IMR-90 (cell line): ENCODE measurements at regions not wholly inside any gene's neighbourhood (a gene's known extent, or its start where the extent isn't known, plus 50 kb on each side); places are given as distances from the start of the nearest gene placed in this dataset.

Source experiments
- ATAC-seq: fragments of 200-7000 bp; cut with Tn5 transposase; 2 replicates; pipeline ENCODE4 v1.9.1; 2020; ENCODE audit warnings: low read depth, mild to moderate bottlenecking, moderate library complexity
- BruUV-seq: library from RNA; stranded (reverse); fragments of 400-500 nt; replicated peaks from 2 replicates; lab custom pipeline; 2021; lab: Mats Ljungman, UMichigan
- CTCF ChIA-PET: fragments of 300-600 bp; formaldehyde crosslinking; extraction: SDS; loops from one replicate; lab custom pipeline; 2021; ENCODE audit warnings: antibody characterized with exemption; lab: Yijun Ruan, JAX
- POLR2A ChIA-PET: fragments of 300-600 bp; sonication (Branson Sonifier 250); formaldehyde crosslinking; loops from one replicate; lab custom pipeline; 2022; ENCODE audit warnings: antibody characterized with exemption; ENCODE audit not compliant: unreplicated experiment; lab: Charles Lee
- DNase-seq: peaks from one replicate; pipeline ENCODE4 v3.0.0; 2013
- H2AFZ ChIP-seq: replicated peaks from 2 replicates; pipeline ENCODE3; 2013; ENCODE audit warnings: low read length, mild to moderate bottlenecking; ENCODE audit not compliant: poor library complexity
- H2AK5ac ChIP-seq: 2 replicates; pipeline ENCODE4 v1.6.1; 2013; ENCODE audit warnings: low read depth, low read length, inconsistent platforms
- H2AK9ac ChIP-seq: replicated peaks from 2 replicates; pipeline ENCODE3; 2013; ENCODE audit warnings: mild to moderate bottlenecking, low read depth, low read length, moderate library complexity; ENCODE audit not compliant: poor library complexity
- H2BK120ac ChIP-seq: 2 replicates; pipeline ENCODE4 v1.6.1; 2013; ENCODE audit warnings: low read depth, low read length, inconsistent platforms
- H2BK15ac ChIP-seq: 3 replicates; pipeline ENCODE4 v1.6.1; 2013; ENCODE audit warnings: low read depth, low read length, inconsistent platforms
- H2BK20ac ChIP-seq: 2 replicates; pipeline ENCODE4 v1.6.1; 2013; ENCODE audit warnings: low read depth, mild to moderate bottlenecking, inconsistent platforms, low read length, moderate library complexity
- H2BK5ac ChIP-seq: 2 replicates; pipeline ENCODE4 v1.6.1; 2013; ENCODE audit warnings: mild to moderate bottlenecking, low read depth, low read length, inconsistent platforms; ENCODE audit not compliant: poor library complexity, severe bottlenecking
- H3K14ac ChIP-seq: replicated peaks from 2 replicates; pipeline ENCODE4 v1.6.1; 2013; ENCODE audit warnings: low read depth, low read length, inconsistent platforms
- H3K18ac ChIP-seq: 2 replicates; pipeline ENCODE4 v1.6.1; 2013; ENCODE audit warnings: low read depth, low read length, control low read depth
- H3K23ac ChIP-seq: 2 replicates; pipeline ENCODE4 v1.6.1; 2013; ENCODE audit warnings: low read depth, low read length, inconsistent platforms
- H3K27ac ChIP-seq: 2 replicates; pipeline ENCODE4 v1.5.1; 2013; ENCODE audit warnings: mild to moderate bottlenecking, control low read depth, low read length; ENCODE audit not compliant: insufficient read depth
- H3K27me3 ChIP-seq: 2 replicates; pipeline ENCODE4 v1.6.1; 2013; ENCODE audit warnings: low read length; ENCODE audit not compliant: control insufficient read depth, insufficient read depth
- H3K36me3 ChIP-seq: 2 replicates; pipeline ENCODE4 v1.6.1; 2013; ENCODE audit warnings: low read length, mixed read lengths; ENCODE audit not compliant: control insufficient read depth, insufficient read depth
- H3K4ac ChIP-seq: 2 replicates; pipeline ENCODE4 v1.6.1; 2013; ENCODE audit warnings: low read depth, low read length, inconsistent platforms
- H3K4me1 ChIP-seq: 2 replicates; pipeline ENCODE4 v1.6.1; 2013; ENCODE audit warnings: low read length, mixed read lengths; ENCODE audit not compliant: control insufficient read depth, insufficient read depth
- H3K4me2 ChIP-seq: 2 replicates; pipeline ENCODE4 v1.6.1; 2013; ENCODE audit warnings: low read depth, mild to moderate bottlenecking, control low read depth, low read length, moderate library complexity
- H3K4me3 ChIP-seq: 2 replicates; pipeline ENCODE4 v1.5.1; 2013; ENCODE audit warnings: low read depth, mild to moderate bottlenecking, control low read depth, low read length, moderate library complexity; ENCODE audit not compliant: insufficient read depth
- H3K56ac ChIP-seq: 2 replicates; pipeline ENCODE4 v1.6.1; 2013; ENCODE audit warnings: low read length, inconsistent platforms; ENCODE audit not compliant: insufficient read depth; ENCODE audit errors: extremely low read depth
- H3K79me1 ChIP-seq, 2 experiments: 2 replicates each; pipeline ENCODE4 v1.6.1; 2013; ENCODE audit warnings: low read length in 2 of 2, inconsistent platforms in 1 of 2, low read depth in 1 of 2
- H3K9ac ChIP-seq: 2 replicates; pipeline ENCODE4 v1.6.1; 2013; ENCODE audit warnings: low read depth, low read length, control low read depth
- H3K9me1 ChIP-seq: 2 replicates; pipeline ENCODE4 v1.6.1; 2013; ENCODE audit warnings: low read length, inconsistent platforms; ENCODE audit not compliant: insufficient read depth
- H3K9me3 ChIP-seq: 2 replicates; pipeline ENCODE4 v1.6.1; 2013; ENCODE audit warnings: low read length; ENCODE audit not compliant: control insufficient read depth, insufficient read depth
- H4K20me1 ChIP-seq: 2 replicates; pipeline ENCODE4 v1.6.1; 2013; ENCODE audit warnings: low read length, inconsistent platforms; ENCODE audit not compliant: insufficient read depth
- H4K5ac ChIP-seq: 2 replicates; pipeline ENCODE4 v1.6.1; 2013; ENCODE audit warnings: mild to moderate bottlenecking, low read depth, low read length, control low read depth
- H4K8ac ChIP-seq, 2 experiments: 2 replicates each; pipeline ENCODE4 v1.6.1; 2013; ENCODE audit warnings: low read depth in 2 of 2, low read length in 2 of 2, control low read depth in 1 of 2, inconsistent platforms in 1 of 2
- H4K91ac ChIP-seq: 2 replicates; pipeline ENCODE4 v1.6.1; 2013; ENCODE audit warnings: low read depth, low read length, inconsistent platforms; ENCODE audit not compliant: insufficient read depth
- BHLHE40 ChIP-seq: fragments of 150-350 bp; IDR thresholded peaks from 2 replicates; pipeline ENCODE4 v1.6.1; 2016; ENCODE audit warnings: mild to moderate bottlenecking, low read depth, low read length
- CEBPB ChIP-seq: IDR thresholded peaks from 2 replicates; pipeline ENCODE4 v1.6.1; 2012; ENCODE audit warnings: low read depth, low read length, improper control_type of control experiment
- CHD1 ChIP-seq: IDR thresholded peaks from 2 replicates; pipeline ENCODE4 v1.6.1; 2012; ENCODE audit warnings: low read depth, low read length, improper control_type of control experiment
- CTCF ChIP-seq: conservative IDR thresholded peaks from 2 replicates; pipeline ENCODE4 v1.5.1; 2012; ENCODE audit warnings: mild to moderate bottlenecking, low read depth, low read length, improper control_type of control experiment
- FOS ChIP-seq: fragments of 150-350 bp; IDR thresholded peaks from 2 replicates; pipeline ENCODE4 v1.6.1; 2016; ENCODE audit warnings: low read depth, low read length
- MAFK ChIP-seq: IDR thresholded peaks from 2 replicates; pipeline ENCODE4 v1.6.1; 2012; ENCODE audit warnings: low read depth, low read length, improper control_type of control experiment
- MAZ ChIP-seq: IDR thresholded peaks from 2 replicates; pipeline ENCODE4 v1.6.1; 2012; ENCODE audit warnings: low read depth, mild to moderate bottlenecking, low read length, improper control_type of control experiment, moderate library complexity, borderline replicate concordance
- MXI1 ChIP-seq: IDR thresholded peaks from 2 replicates; pipeline ENCODE4 v1.6.1; 2012; ENCODE audit warnings: low read depth, mild to moderate bottlenecking, low read length, moderate library complexity, borderline replicate concordance
- NFE2L2 ChIP-seq: fragments of 150-350 bp; IDR thresholded peaks from 2 replicates; pipeline ENCODE4 v1.6.1; 2016; ENCODE audit warnings: low read depth, mild to moderate bottlenecking, low read length
- POLR2A ChIP-seq: IDR thresholded peaks from 2 replicates; pipeline ENCODE4 v1.6.1; 2012; ENCODE audit warnings: mild to moderate bottlenecking, low read depth, low read length
- RAD21 ChIP-seq: IDR thresholded peaks from 2 replicates; pipeline ENCODE4 v1.6.1; 2012; ENCODE audit warnings: low read length, improper control_type of control experiment
- RCOR1 ChIP-seq: IDR thresholded peaks from 2 replicates; pipeline ENCODE4 v1.6.1; 2012; ENCODE audit warnings: mild to moderate bottlenecking, low read length, improper control_type of control experiment; ENCODE audit not compliant: insufficient replicate concordance
- RFX5 ChIP-seq: IDR thresholded peaks from 2 replicates; pipeline ENCODE4 v1.8.0; 2012; ENCODE audit warnings: low read depth, mild to moderate bottlenecking, low read length, moderate library complexity
- SMC3 ChIP-seq: fragments of 150-350 bp; IDR thresholded peaks from 2 replicates; pipeline ENCODE4 v1.6.1; 2016; ENCODE audit warnings: low read depth, mild to moderate bottlenecking, antibody characterized with exemption, low read length, moderate library complexity
- USF2 ChIP-seq: fragments of 150-350 bp; IDR thresholded peaks from 2 replicates; pipeline ENCODE4 v1.6.1; 2017; ENCODE audit warnings: mild to moderate bottlenecking, antibody characterized with exemption, low read length, low read depth
- WGBS, 2 experiments: methylation state at CpG; one replicate each; pipeline versions ENCODE4 v1.1.5 to v1.1.7; 2013; ENCODE audit warnings: missing lambda C conversion rate in 2 of 2; ENCODE audit not compliant: insufficient read length in 1 of 2; ENCODE audit errors: extremely low coverage in 2 of 2; 5-methylcytosine and 5-hydroxymethylcytosine counted together
- dilution Hi-C: fragments of 300-500 bp; cut with HindIII; formaldehyde crosslinking; loops from one replicate; pipeline ENCODE4 v1.14.3; 2018; ENCODE audit warnings: low sequenced_read_pairs; ENCODE audit not compliant: unreplicated experiment
- in situ Hi-C: fragments of 300-500 bp; cut with MboI; formaldehyde crosslinking; loops from 3 replicates; pipeline ENCODE4 v1.14.3; 2019; ENCODE audit warnings: low sequenced_read_pairs, inconsistent platforms, mixed read lengths
- intact Hi-C: fragments of 100-400 bp; cut with micrococcal nuclease; formaldehyde crosslinking; loops from 2 replicates; pipeline ENCODE4 v1.10.0; 2022
- TF ChIP-seq, protein P1 (sequence below): fragments of 150-350 bp; IDR thresholded peaks from 2 replicates; pipeline ENCODE4 v1.6.1; 2016; ENCODE audit warnings: low read depth, mild to moderate bottlenecking, low read length, moderate library complexity, borderline replicate concordance

DNA sequence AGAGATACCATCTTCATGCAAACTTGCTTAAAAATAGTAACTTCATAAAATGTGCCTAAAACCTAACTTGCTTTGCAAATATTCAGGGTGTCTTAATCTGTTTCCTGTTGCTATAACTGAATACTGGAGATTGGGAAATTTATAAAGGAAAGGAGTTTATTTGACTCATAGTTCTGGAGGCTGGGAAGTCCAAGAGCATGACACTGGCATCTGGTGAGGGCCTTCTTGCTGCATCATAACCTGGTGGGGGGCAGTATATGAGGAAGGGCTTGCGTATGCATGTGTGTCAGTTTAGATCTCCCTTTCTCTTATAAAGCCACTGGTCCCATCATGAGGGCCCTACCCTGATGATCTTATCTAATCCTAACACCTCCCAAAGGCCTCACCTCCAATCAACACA, 166.5 kb downstream of the LPIN1 start:
- ATAC-seq: no peak
- ChIA-PET POLR2A (no interaction called here), CTCF (no interaction called here)
- Histone ChIP-seq H3K79me1 (no peaks in the 10 kb centered on the region), H3K14ac (no peak overlapping the region), H3K4me1 (no peaks in the 10 kb centered on the region), H2AK9ac (no peak overlapping the region), H3K23ac (no peak overlapping the region), H3K27me3 (peaks cover 6% of the 10 kb centered on the region; the same call in 1 of the 2 replicates), H3K4ac (no peak overlapping the region), H2AK5ac (no peak overlapping the region), H3K27ac (no peak overlapping the region), H3K56ac (no peak overlapping the region), H3K9ac (no peak overlapping the region), H3K9me1 (no peaks in the 10 kb centered on the region), H2BK20ac (no peak overlapping the region), H4K5ac (no peak overlapping the region), H3K4me3 (no peak overlapping the region), H2BK15ac (no peak overlapping the region), H2BK5ac (no peak overlapping the region), H2AFZ (no peak overlapping the region), H4K91ac (no peak overlapping the region), H3K4me2 (no peak overlapping the region), H4K8ac (no peak overlapping the region), H3K18ac (no peak overlapping the region), H2BK120ac (no peak overlapping the region), H3K9me3 (peaks cover 6% of the 10 kb centered on the region), H3K36me3 (no peaks in the 10 kb centered on the region), H4K20me1 (no peaks in the 10 kb centered on the region)
- DNase-seq: no peak
- in situ Hi-C loops (no loop called here), dilution Hi-C loops (no loop called here), intact Hi-C loops (no loop called here)
- no peak for TF ChIP-seq RCOR1
- TF ChIP-seq SMC3: no peak
- no peak for TF ChIP-seq FOS
- no peak for TF ChIP-seq BHLHE40
- TF ChIP-seq MAZ: no peak
- no peak for TF ChIP-seq POLR2A
- TF ChIP-seq CEBPB: no peak
- TF ChIP-seq USF2: no peak
- TF ChIP-seq MAFK: no peak
- TF ChIP-seq CHD1: no peak
- TF ChIP-seq CTCF: no peak
- TF ChIP-seq RFX5: no peak
- no peak for TF ChIP-seq MXI1
- no peak for TF ChIP-seq RAD21
- TF ChIP-seq, protein P1, sequence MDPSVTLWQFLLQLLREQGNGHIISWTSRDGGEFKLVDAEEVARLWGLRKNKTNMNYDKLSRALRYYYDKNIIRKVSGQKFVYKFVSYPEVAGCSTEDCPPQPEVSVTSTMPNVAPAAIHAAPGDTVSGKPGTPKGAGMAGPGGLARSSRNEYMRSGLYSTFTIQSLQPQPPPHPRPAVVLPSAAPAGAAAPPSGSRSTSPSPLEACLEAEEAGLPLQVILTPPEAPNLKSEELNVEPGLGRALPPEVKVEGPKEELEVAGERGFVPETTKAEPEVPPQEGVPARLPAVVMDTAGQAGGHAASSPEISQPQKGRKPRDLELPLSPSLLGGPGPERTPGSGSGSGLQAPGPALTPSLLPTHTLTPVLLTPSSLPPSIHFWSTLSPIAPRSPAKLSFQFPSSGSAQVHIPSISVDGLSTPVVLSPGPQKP: no peak
- TF ChIP-seq NFE2L2: no peak
- no TSS peak for BruUV-seq
- no CpG with 5 or more reads among the region's 1 CpG for WGBS, 2 experiments
